Hepatocyte (in vitro differentiated cells): ENCODE measurements at regions not wholly inside any gene's neighbourhood (a gene's known extent, or its start where the extent isn't known, plus 50 kb on each side); places are given as distances from the start of the nearest gene placed in this dataset.

ENCODE experiments used
- EZH2 ChIP-seq: fragments of 200-600 bp; sonication (generic); IDR thresholded peaks from 2 replicates; pipeline ENCODE4 v1.6.1; 2016; ENCODE audit warnings: antibody characterized with exemption, mild to moderate bottlenecking, borderline replicate concordance
- EZH2phosphoT487 ChIP-seq: fragments of 200-600 bp; sonication (generic); IDR thresholded peaks from one replicate; pipeline ENCODE4 v1.6.1; 2018; ENCODE audit warnings: antibody characterized with exemption, mild to moderate bottlenecking, low read depth, moderate library complexity; ENCODE audit not compliant: unreplicated experiment, severe bottlenecking
- TF ChIP-seq, protein P1 (sequence below): fragments of 200-600 bp; sonication (generic); IDR thresholded peaks from 2 replicates; pipeline ENCODE4 v1.5.1; 2016; ENCODE audit warnings: antibody characterized with exemption, mild to moderate bottlenecking; ENCODE audit not compliant: poor library complexity

DNA sequence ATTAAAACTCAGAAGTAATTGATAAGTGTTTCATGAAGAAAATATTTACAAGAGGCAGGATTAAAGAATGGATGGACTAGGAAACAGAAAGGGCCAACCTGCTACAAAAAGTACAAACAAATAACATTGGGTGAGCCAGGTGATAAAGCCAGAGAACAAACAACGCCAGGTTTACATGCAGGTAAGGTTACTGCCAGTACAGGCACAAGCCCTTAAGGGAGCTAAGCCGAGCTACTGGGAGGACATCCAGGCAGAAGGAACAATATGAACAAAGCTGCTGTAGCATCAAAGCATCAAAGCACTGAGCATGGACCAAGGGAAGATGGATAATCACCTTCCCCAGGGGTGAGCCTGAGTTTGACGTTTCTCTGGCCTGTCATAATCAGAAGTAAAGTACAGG is 380.7 kb downstream of the SEC16B start:
- TF ChIP-seq, protein P1, sequence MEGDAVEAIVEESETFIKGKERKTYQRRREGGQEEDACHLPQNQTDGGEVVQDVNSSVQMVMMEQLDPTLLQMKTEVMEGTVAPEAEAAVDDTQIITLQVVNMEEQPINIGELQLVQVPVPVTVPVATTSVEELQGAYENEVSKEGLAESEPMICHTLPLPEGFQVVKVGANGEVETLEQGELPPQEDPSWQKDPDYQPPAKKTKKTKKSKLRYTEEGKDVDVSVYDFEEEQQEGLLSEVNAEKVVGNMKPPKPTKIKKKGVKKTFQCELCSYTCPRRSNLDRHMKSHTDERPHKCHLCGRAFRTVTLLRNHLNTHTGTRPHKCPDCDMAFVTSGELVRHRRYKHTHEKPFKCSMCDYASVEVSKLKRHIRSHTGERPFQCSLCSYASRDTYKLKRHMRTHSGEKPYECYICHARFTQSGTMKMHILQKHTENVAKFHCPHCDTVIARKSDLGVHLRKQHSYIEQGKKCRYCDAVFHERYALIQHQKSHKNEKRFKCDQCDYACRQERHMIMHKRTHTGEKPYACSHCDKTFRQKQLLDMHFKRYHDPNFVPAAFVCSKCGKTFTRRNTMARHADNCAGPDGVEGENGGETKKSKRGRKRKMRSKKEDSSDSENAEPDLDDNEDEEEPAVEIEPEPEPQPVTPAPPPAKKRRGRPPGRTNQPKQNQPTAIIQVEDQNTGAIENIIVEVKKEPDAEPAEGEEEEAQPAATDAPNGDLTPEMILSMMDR: no peak
- TF ChIP-seq EZH2 (no peak), EZH2phosphoT487 (no peak)
